H1 (cell line): ENCODE measurements at regions not wholly inside any gene's neighbourhood (a gene's known extent, or its start where the extent isn't known, plus 50 kb on each side); places are given as distances from the start of the nearest gene placed in this dataset.
A peak's percentile ranks its signal among the peaks of the same experiment; 100 is the strongest.

ENCODE experiments used
- CTCF ChIA-PET: fragments of 300-600 bp; sonication (Branson Sonifier 250); formaldehyde crosslinking; loops from one replicate; lab custom pipeline; 2021; ENCODE audit not compliant: partially characterized antibody; lab: Charles Lee
- POLR2A ChIA-PET: fragments of 300-600 bp; sonication (Branson Sonifier 250); formaldehyde crosslinking; loops from one replicate; lab custom pipeline; 2021; ENCODE audit warnings: inconsistent platforms; ENCODE audit not compliant: partially characterized antibody; lab: Charles Lee
- DNase-seq, 2 experiments: peaks; one replicate each; pipeline versions ENCODE4 v3.0.0 to v3.0.0-alpha.2; 2010 to 2022; ENCODE audit warnings: low spot score in 2 of 2, low read depth in 1 of 2, mixed read lengths in 1 of 2
- FAIRE-seq: peaks from 2 replicates; lab custom pipeline; 2011; peaks lifted over from hg19 to GRCh38; lab: Jason Lieb, UNC
- H2AFZ ChIP-seq: 2 replicates; pipeline ENCODE4 v1.8.1; 2012; ENCODE audit warnings: low read length, inconsistent platforms
- H2AK5ac ChIP-seq: 2 replicates; pipeline ENCODE4 v1.6.1; 2013; ENCODE audit warnings: low read depth, low read length
- H2BK120ac ChIP-seq: replicated peaks from 2 replicates; pipeline ENCODE3; 2013; ENCODE audit warnings: low read depth, low read length, inconsistent platforms
- H2BK12ac ChIP-seq: 2 replicates; pipeline ENCODE4 v1.6.1; 2013; ENCODE audit warnings: low read depth, low read length
- H2BK15ac ChIP-seq: 2 replicates; pipeline ENCODE4 v1.6.1; 2013; ENCODE audit warnings: low read length
- H2BK20ac ChIP-seq: 2 replicates; pipeline ENCODE4 v1.6.1; 2013; ENCODE audit warnings: low read length
- H2BK5ac ChIP-seq: 2 replicates; pipeline ENCODE4 v1.6.1; 2013; ENCODE audit warnings: low read depth, low read length
- H3K14ac ChIP-seq: 2 replicates; pipeline ENCODE4 v1.6.1; 2013; ENCODE audit warnings: inconsistent platforms; ENCODE audit not compliant: insufficient read length
- H3K18ac ChIP-seq: 2 replicates; pipeline ENCODE4 v1.6.1; 2013; ENCODE audit warnings: low read length; ENCODE audit errors: extremely low read depth
- H3K23ac ChIP-seq: 2 replicates; pipeline ENCODE4 v1.6.1; 2013; ENCODE audit warnings: inconsistent platforms; ENCODE audit not compliant: insufficient read length
- H3K23me2 ChIP-seq: 2 replicates; pipeline ENCODE4 v1.6.1; 2013; ENCODE audit warnings: low read depth, low read length
- H3K27ac ChIP-seq: 2 replicates; pipeline ENCODE4 v1.6.1; 2011; ENCODE audit warnings: low read depth, low read length, inconsistent platforms
- H3K27me3 ChIP-seq, 4 experiments: replicated peaks in 1 of 4; 1 replicate in 1 of 4; 2 replicates in 3 of 4; pipeline versions ENCODE4 v1.6.1 to v1.8.1; 2011 to 2013; ENCODE audit warnings: low read length in 3 of 4, mild to moderate bottlenecking in 3 of 4, inconsistent platforms in 2 of 4, mixed read lengths in 2 of 4, moderate library complexity in 1 of 4; ENCODE audit not compliant: control insufficient read depth in 3 of 4, insufficient read depth in 3 of 4; ENCODE audit errors: extremely low read depth in 1 of 4
- H3K36me3 ChIP-seq, 4 experiments: 2 replicates each; pipeline versions ENCODE4 v1.6.1 to v1.8.1; 2011 to 2013; ENCODE audit warnings: mild to moderate bottlenecking in 4 of 4, low read length in 3 of 4, moderate library complexity in 2 of 4, control low read depth in 1 of 4, inconsistent platforms in 1 of 4; ENCODE audit not compliant: insufficient read depth in 4 of 4, control insufficient read depth in 2 of 4
- H3K4ac ChIP-seq: replicated peaks from 2 replicates; pipeline ENCODE3; 2013; ENCODE audit warnings: low read length, low read depth, mixed read lengths, inconsistent platforms; ENCODE audit not compliant: insufficient read length
- H3K4me1 ChIP-seq, 4 experiments: replicated peaks in 1 of 4; 1 replicate in 1 of 4; 2 replicates in 3 of 4; pipeline versions ENCODE4 v1.6.1 to v1.8.1; 2011 to 2013; ENCODE audit warnings: low read length in 3 of 4, inconsistent platforms in 2 of 4, mixed read lengths in 1 of 4; ENCODE audit not compliant: insufficient read depth in 4 of 4, control insufficient read depth in 3 of 4
- H3K4me2 ChIP-seq, 2 experiments: 2 replicates each; pipeline versions ENCODE4 v1.6.1 to v1.8.1; 2011 to 2013; ENCODE audit warnings: low read depth in 2 of 2, low read length in 2 of 2, control low read depth in 1 of 2, inconsistent platforms in 1 of 2, mild to moderate bottlenecking in 1 of 2; ENCODE audit not compliant: insufficient read depth in 1 of 2
- H3K4me3 ChIP-seq, 4 experiments: fragments of 200-600, 300-600 bp in 1 of 4; sonication (generic), shearing (Covaris generic), sonication (Bioruptor Twin) in 1 of 4; 2 replicates each; pipeline versions ENCODE4 v1.5.1 to v1.8.1; 2011 to 2016; ENCODE audit warnings: low read length in 4 of 4, low read depth in 3 of 4, control low read depth in 2 of 4, inconsistent platforms in 2 of 4, mild to moderate bottlenecking in 2 of 4, mixed read lengths in 1 of 4, moderate library complexity in 1 of 4; ENCODE audit not compliant: insufficient read depth in 2 of 4; ENCODE audit errors: extremely low read depth in 1 of 4
- H3K56ac ChIP-seq: replicated peaks from 2 replicates; pipeline ENCODE3; 2013; ENCODE audit warnings: low read depth, mild to moderate bottlenecking, mixed read lengths, low read length, inconsistent platforms; ENCODE audit not compliant: insufficient read length
- H3K79me1 ChIP-seq: 2 replicates; pipeline ENCODE4 v1.6.1; 2013; ENCODE audit warnings: low read depth, low read length, control low read depth
- H3K79me2 ChIP-seq, 2 experiments: 2 replicates each; pipeline versions ENCODE4 v1.6.1 to v1.8.1; 2012 to 2013; ENCODE audit warnings: low read length in 2 of 2, mild to moderate bottlenecking in 2 of 2, inconsistent platforms in 1 of 2; ENCODE audit not compliant: insufficient read depth in 2 of 2, control insufficient read depth in 1 of 2
- H3K9ac ChIP-seq, 4 experiments: replicated peaks in 1 of 4; 1 replicate in 1 of 4; 2 replicates in 3 of 4; pipeline versions ENCODE4 v1.6.1 to v1.8.1; 2011 to 2013; ENCODE audit warnings: low read depth in 3 of 4, low read length in 3 of 4, control low read depth in 2 of 4, mild to moderate bottlenecking in 2 of 4, moderate library complexity in 2 of 4, inconsistent platforms in 1 of 4; ENCODE audit errors: extremely low read depth in 1 of 4
- H3K9me3 ChIP-seq, 2 experiments: 2 replicates each; pipeline versions ENCODE4 v1.6.1 to v1.8.1; 2012 to 2013; ENCODE audit warnings: mild to moderate bottlenecking in 2 of 2, moderate library complexity in 2 of 2, control low read depth in 1 of 2, inconsistent platforms in 1 of 2, low read depth in 1 of 2, low read length in 1 of 2, mixed read lengths in 1 of 2; ENCODE audit not compliant: insufficient read depth in 2 of 2
- H4K20me1 ChIP-seq, 2 experiments: replicated peaks in 1 of 2; 2 replicates each; pipeline versions ENCODE3 to v1.8.1; 2011 to 2013; ENCODE audit warnings: inconsistent platforms in 2 of 2, low read length in 2 of 2, mild to moderate bottlenecking in 1 of 2; ENCODE audit not compliant: insufficient read depth in 2 of 2, control insufficient read depth in 1 of 2
- H4K5ac ChIP-seq: 2 replicates; pipeline ENCODE4 v1.6.1; 2013; ENCODE audit warnings: low read length, low read depth, mixed read lengths, inconsistent platforms; ENCODE audit not compliant: insufficient read length
- H4K8ac ChIP-seq: 2 replicates; pipeline ENCODE4 v1.8.0; 2013; ENCODE audit warnings: mild to moderate bottlenecking, moderate library complexity, low read length, inconsistent platforms; ENCODE audit not compliant: insufficient read depth; ENCODE audit errors: extremely low read depth
- H4K91ac ChIP-seq: replicated peaks from 2 replicates; pipeline ENCODE3; 2013; ENCODE audit warnings: low read length, mixed read lengths, inconsistent platforms; ENCODE audit not compliant: insufficient read length
- CHD2 ChIP-seq: IDR thresholded peaks from 2 replicates; pipeline ENCODE4 v1.6.1; 2012; ENCODE audit warnings: low read length, improper control_type of control experiment
- EP300 ChIP-seq, 2 experiments: IDR thresholded peaks; 1 replicate in 1 of 2; 2 replicates in 1 of 2; pipeline ENCODE4 v1.6.1; 2011 to 2012; ENCODE audit warnings: low read depth in 2 of 2, low read length in 2 of 2, mild to moderate bottlenecking in 2 of 2, borderline replicate concordance in 1 of 2, inconsistent platforms in 1 of 2, moderate library complexity in 1 of 2
- EZH2 ChIP-seq: fragments of 200-600 bp; sonication (generic); IDR thresholded peaks from 2 replicates; pipeline ENCODE4 v1.7.1; 2012; ENCODE audit warnings: low read depth, mild to moderate bottlenecking, moderate library complexity, low read length, inconsistent platforms; ENCODE audit not compliant: severe bottlenecking
- GTF2F1 ChIP-seq: IDR thresholded peaks from 2 replicates; pipeline ENCODE4 v1.6.1; 2012; ENCODE audit warnings: low read depth, low read length, improper control_type of control experiment, borderline replicate concordance
- HDAC6 ChIP-seq: IDR thresholded peaks from one replicate; pipeline ENCODE4 v1.7.1; 2012; ENCODE audit warnings: low read depth, mild to moderate bottlenecking, inconsistent platforms, low read length, moderate library complexity
- SP4 ChIP-seq: IDR thresholded peaks from 2 replicates; pipeline ENCODE4 v1.6.1; 2012; ENCODE audit warnings: low read length, inconsistent platforms
- YY1 ChIP-seq: IDR thresholded peaks from 2 replicates; pipeline ENCODE4 v1.6.1; 2011; ENCODE audit warnings: low read depth, mild to moderate bottlenecking, low read length
- WGBS, 2 experiments: shearing (Covaris generic) in 1 of 2; methylation state at CpG; one replicate each; pipeline versions ENCODE4 v1.1.6 to v1.1.7; 2013 to 2015; ENCODE audit warnings: low lambda C conversion rate in 2 of 2, mixed read lengths in 2 of 2, inconsistent platforms in 1 of 2, low coverage in 1 of 2, missing lambda C conversion rate in 1 of 2; ENCODE audit not compliant: insufficient replicate concordance in 2 of 2, insufficient coverage in 1 of 2, insufficient read length in 1 of 2; ENCODE audit errors: extremely low coverage in 1 of 2, missing lambda C conversion rate in 1 of 2; 5-methylcytosine and 5-hydroxymethylcytosine counted together
- TF ChIP-seq, protein P1 (sequence below): IDR thresholded peaks from 2 replicates; pipeline ENCODE4 v1.6.1; 2011; ENCODE audit warnings: low read depth, mild to moderate bottlenecking, low read length; ENCODE audit not compliant: insufficient read depth
- TF ChIP-seq, protein P2 (sequence below), 3 experiments: IDR thresholded peaks; 1 replicate in 2 of 3; 2 replicates in 1 of 3; pipeline versions ENCODE4 v1.5.1 to v1.6.1; 2011; ENCODE audit warnings: low read length in 3 of 3, mild to moderate bottlenecking in 3 of 3, inconsistent platforms in 2 of 3, low read depth in 1 of 3, moderate library complexity in 1 of 3; ENCODE audit not compliant: insufficient read depth in 1 of 3; ENCODE audit errors: control extremely low read depth in 1 of 3

DNA sequence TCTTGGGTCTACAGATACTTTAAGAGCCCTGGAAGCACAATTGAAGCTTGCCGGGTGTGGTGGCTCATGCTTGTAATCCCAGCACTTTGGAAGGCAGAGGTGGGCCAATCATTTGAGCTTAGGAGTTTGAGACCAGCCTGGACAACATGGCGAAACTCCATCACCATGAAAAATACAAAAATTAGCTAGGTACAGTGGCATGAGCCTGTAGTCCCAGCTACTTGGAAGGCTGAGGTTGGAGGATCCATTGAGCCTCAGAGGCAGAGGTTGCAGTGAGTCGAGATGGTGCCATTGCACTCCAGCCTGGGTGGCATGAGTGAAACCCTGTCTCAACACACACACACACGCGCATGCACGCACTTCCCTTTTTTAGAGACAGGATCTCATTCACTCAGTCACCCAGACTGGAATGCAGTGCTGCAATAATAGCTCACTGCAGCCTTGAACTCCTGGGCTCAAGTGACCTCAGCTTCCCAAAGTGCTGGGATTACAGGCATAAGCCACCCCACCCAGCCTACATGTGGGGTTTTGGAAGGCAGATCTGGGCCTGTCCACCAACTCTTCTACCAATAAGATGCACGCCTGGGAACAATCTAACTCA is 182.5 kb upstream of the JARID2 start:
- no peak overlapping the region for H3K27ac ChIP-seq
- 95% methylated on average over 7 of the region's 7 CpGs; no CpG with 5 or more reads in 1 of the 2 experiments for WGBS, 2 experiments
- TF ChIP-seq SP4 (no peak), GTF2F1 (no peak), CHD2 (no peak), EZH2 (no peak), HDAC6 (no peak), YY1 (no peak), EP300 (IDR thresholded peaks at IDR 0.05; ENCODE audit: borderline replicate concordance in 1 of 2, low read depth in 2 of 2, low read length in 2 of 2) (no peak)
- TF ChIP-seq, protein P1, sequence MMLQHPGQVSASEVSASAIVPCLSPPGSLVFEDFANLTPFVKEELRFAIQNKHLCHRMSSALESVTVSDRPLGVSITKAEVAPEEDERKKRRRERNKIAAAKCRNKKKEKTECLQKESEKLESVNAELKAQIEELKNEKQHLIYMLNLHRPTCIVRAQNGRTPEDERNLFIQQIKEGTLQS = no peak
- TF ChIP-seq, protein P2, sequence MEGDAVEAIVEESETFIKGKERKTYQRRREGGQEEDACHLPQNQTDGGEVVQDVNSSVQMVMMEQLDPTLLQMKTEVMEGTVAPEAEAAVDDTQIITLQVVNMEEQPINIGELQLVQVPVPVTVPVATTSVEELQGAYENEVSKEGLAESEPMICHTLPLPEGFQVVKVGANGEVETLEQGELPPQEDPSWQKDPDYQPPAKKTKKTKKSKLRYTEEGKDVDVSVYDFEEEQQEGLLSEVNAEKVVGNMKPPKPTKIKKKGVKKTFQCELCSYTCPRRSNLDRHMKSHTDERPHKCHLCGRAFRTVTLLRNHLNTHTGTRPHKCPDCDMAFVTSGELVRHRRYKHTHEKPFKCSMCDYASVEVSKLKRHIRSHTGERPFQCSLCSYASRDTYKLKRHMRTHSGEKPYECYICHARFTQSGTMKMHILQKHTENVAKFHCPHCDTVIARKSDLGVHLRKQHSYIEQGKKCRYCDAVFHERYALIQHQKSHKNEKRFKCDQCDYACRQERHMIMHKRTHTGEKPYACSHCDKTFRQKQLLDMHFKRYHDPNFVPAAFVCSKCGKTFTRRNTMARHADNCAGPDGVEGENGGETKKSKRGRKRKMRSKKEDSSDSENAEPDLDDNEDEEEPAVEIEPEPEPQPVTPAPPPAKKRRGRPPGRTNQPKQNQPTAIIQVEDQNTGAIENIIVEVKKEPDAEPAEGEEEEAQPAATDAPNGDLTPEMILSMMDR (IDR thresholded peaks at IDR 0.05; ENCODE audit: control extremely low read depth in 1 of 3, insufficient read depth in 1 of 3, low read depth in 1 of 3, low read length in 3 of 3) = no peak

More for the DNA sequence above, 182.5 kb upstream of the JARID2 start:
- no peaks in the 10 kb centered on the region; a peak in 1 of 4 replicates for H3K9me3 ChIP-seq
- peak overlapping the region; percentile 84; the same call in 1 of the 2 replicates for H2BK12ac ChIP-seq
- H3K9ac ChIP-seq = no peak overlapping the region
- no peak overlapping the region for H4K5ac ChIP-seq
- H2BK20ac ChIP-seq = peak overlapping the region; percentile 93; the same call in 1 of the 2 replicates
- no peak for FAIRE-seq
- peak overlapping the region; percentile 61; the same call in 1 of the 2 replicates for H2AK5ac ChIP-seq
- no peak overlapping the region for H3K23ac ChIP-seq
- no peaks in the 10 kb centered on the region for H4K20me1 ChIP-seq
- no peak overlapping the region for H4K8ac ChIP-seq
- H3K79me1 ChIP-seq = no peaks in the 10 kb centered on the region
- H2BK15ac ChIP-seq = peak overlapping the region; percentile 55
- H3K4me2 ChIP-seq = no peak overlapping the region
- ChIA-PET CTCF (interaction anchor here (0.6 to 1.4 kb wide), 3 partner anchors 20 to 307 kb away, joined by 3 to 4 read pairs (median 3); no protein-coding TSS in a partner anchor), POLR2A (interaction anchor here (0.7 kb wide), 1 partner anchor 11 kb away, joined by 3 read pairs; no protein-coding TSS in a partner anchor)
- H2BK120ac ChIP-seq = no peak overlapping the region
- no peak overlapping the region for H3K56ac ChIP-seq
- 0 out of 2 replicates have a peak overlapping the region, but pooled peaks have one; percentile 54 for H2BK5ac ChIP-seq
- no peaks in the 10 kb centered on the region; a peak in 1 of 7 replicates for H3K4me1 ChIP-seq
- H3K18ac ChIP-seq = peak overlapping the region; percentile 52; the same call in 1 of the 2 replicates
- no peak overlapping the region for H3K4me3 ChIP-seq
- H3K79me2 ChIP-seq = no peaks in the 10 kb centered on the region
- peak overlapping the region; percentile 73 for H4K91ac ChIP-seq
- no peak overlapping the region for H2AFZ ChIP-seq
- no peaks in the 10 kb centered on the region for H3K36me3 ChIP-seq
- no peak for DNase-seq
- H3K4ac ChIP-seq = no peak overlapping the region
- no peaks in the 10 kb centered on the region for H3K23me2 ChIP-seq
- H3K14ac ChIP-seq = no peak overlapping the region
- no peaks in the 10 kb centered on the region for H3K27me3 ChIP-seq
